ENCODE measurements at regions not wholly inside any gene's neighbourhood (a gene's known extent, or its start where the extent isn't known, plus 50 kb on each side); places are given as distances from the start of the nearest gene placed in this dataset.

DNA sequence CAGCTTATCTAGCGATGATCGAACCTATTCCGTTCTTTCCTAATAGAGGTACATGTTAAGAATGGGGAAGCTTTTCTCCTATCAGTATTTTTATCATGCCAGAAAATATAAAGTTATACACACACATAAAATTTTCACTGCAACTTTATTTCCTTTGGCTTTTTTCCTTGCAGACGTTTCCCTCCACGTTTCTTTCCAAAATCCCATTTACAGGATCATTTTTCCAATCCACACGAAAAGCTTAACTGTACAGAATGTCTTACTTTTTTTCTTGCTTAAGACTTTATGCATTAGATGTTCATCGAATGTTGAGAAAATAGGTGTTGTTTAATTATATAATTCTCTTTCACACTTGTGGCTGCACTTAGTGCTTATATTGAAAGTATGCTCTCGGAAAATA, 62.9 kb upstream of the HDGFL1 start:
- no peaks in the 10 kb centered on the region for H3K36me3 Mint-ChIP-seq (ENCODE audit: low read depth)

More for the DNA sequence above, 62.9 kb upstream of the HDGFL1 start:
- Mint-ChIP-seq H3K27me3 (ENCODE audit: insufficient read depth, low read depth, poor library complexity) (no peaks in the 10 kb centered on the region), H3K4me3 (no peak overlapping the region), H3K9me3 (no peaks in the 10 kb centered on the region), H3K27ac (no peak overlapping the region), H3K4me1 (no peaks in the 10 kb centered on the region)
- Histone ChIP-seq H3K4me2 (no peak overlapping the region), H4K20me1 (replicated peaks; ENCODE audit: insufficient read depth) (no peaks in the 10 kb centered on the region), H3K27me3 (ENCODE audit: insufficient read depth) (no peaks in the 10 kb centered on the region), H3K9me2 (ENCODE audit: insufficient read depth) (0 out of 2 replicates have a peak, but pooled peaks cover 5% of the 10 kb centered on the region), H3K79me2 (replicated peaks; ENCODE audit: insufficient read depth) (no peaks in the 10 kb centered on the region), H3K4me3 (no peak overlapping the region), H3K4me1 (ENCODE audit: insufficient read depth) (no peaks in the 10 kb centered on the region), H2AFZ (no peak overlapping the region), H3K36me3 (ENCODE audit: insufficient read depth) (no peaks in the 10 kb centered on the region), H3F3A (replicated peaks; ENCODE audit: low read depth) (no peaks in the 10 kb centered on the region), H3K27ac (ENCODE audit: low read depth) (no peak overlapping the region)
- TF ChIP-seq ZNF114 (CRISPR knock-in tag; IDR thresholded peaks at IDR 0.05) (no peak), NANOG (IDR thresholded peaks at IDR 0.05; ENCODE audit: borderline replicate concordance) (no peak), POLR2AphosphoS5 (IDR thresholded peaks at IDR 0.05; ENCODE audit: low read depth) (no peak), JUNB (IDR thresholded peaks at IDR 0.05; ENCODE audit: unreplicated experiment) (no peak), EZH2 (IDR thresholded peaks at IDR 0.05; ENCODE audit: low read depth, unreplicated experiment) (no peak), ZNF331 (CRISPR knock-in tag; IDR thresholded peaks at IDR 0.05; ENCODE audit: low read depth) (no peak), EZH2phosphoT487 (IDR thresholded peaks at IDR 0.05; ENCODE audit: unreplicated experiment) (no peak), STAT1 (IDR thresholded peaks at IDR 0.05; ENCODE audit: unreplicated experiment) (no peak), CREB1 (CRISPR knock-in tag; IDR thresholded peaks at IDR 0.05; ENCODE audit: low read depth) (no peak)
- TF ChIP-seq, protein P1, sequence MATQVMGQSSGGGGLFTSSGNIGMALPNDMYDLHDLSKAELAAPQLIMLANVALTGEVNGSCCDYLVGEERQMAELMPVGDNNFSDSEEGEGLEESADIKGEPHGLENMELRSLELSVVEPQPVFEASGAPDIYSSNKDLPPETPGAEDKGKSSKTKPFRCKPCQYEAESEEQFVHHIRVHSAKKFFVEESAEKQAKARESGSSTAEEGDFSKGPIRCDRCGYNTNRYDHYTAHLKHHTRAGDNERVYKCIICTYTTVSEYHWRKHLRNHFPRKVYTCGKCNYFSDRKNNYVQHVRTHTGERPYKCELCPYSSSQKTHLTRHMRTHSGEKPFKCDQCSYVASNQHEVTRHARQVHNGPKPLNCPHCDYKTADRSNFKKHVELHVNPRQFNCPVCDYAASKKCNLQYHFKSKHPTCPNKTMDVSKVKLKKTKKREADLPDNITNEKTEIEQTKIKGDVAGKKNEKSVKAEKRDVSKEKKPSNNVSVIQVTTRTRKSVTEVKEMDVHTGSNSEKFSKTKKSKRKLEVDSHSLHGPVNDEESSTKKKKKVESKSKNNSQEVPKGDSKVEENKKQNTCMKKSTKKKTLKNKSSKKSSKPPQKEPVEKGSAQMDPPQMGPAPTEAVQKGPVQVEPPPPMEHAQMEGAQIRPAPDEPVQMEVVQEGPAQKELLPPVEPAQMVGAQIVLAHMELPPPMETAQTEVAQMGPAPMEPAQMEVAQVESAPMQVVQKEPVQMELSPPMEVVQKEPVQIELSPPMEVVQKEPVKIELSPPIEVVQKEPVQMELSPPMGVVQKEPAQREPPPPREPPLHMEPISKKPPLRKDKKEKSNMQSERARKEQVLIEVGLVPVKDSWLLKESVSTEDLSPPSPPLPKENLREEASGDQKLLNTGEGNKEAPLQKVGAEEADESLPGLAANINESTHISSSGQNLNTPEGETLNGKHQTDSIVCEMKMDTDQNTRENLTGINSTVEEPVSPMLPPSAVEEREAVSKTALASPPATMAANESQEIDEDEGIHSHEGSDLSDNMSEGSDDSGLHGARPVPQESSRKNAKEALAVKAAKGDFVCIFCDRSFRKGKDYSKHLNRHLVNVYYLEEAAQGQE (IDR thresholded peaks at IDR 0.05; ENCODE audit: unreplicated experiment), result no peak
- TF ChIP-seq, protein P2, sequence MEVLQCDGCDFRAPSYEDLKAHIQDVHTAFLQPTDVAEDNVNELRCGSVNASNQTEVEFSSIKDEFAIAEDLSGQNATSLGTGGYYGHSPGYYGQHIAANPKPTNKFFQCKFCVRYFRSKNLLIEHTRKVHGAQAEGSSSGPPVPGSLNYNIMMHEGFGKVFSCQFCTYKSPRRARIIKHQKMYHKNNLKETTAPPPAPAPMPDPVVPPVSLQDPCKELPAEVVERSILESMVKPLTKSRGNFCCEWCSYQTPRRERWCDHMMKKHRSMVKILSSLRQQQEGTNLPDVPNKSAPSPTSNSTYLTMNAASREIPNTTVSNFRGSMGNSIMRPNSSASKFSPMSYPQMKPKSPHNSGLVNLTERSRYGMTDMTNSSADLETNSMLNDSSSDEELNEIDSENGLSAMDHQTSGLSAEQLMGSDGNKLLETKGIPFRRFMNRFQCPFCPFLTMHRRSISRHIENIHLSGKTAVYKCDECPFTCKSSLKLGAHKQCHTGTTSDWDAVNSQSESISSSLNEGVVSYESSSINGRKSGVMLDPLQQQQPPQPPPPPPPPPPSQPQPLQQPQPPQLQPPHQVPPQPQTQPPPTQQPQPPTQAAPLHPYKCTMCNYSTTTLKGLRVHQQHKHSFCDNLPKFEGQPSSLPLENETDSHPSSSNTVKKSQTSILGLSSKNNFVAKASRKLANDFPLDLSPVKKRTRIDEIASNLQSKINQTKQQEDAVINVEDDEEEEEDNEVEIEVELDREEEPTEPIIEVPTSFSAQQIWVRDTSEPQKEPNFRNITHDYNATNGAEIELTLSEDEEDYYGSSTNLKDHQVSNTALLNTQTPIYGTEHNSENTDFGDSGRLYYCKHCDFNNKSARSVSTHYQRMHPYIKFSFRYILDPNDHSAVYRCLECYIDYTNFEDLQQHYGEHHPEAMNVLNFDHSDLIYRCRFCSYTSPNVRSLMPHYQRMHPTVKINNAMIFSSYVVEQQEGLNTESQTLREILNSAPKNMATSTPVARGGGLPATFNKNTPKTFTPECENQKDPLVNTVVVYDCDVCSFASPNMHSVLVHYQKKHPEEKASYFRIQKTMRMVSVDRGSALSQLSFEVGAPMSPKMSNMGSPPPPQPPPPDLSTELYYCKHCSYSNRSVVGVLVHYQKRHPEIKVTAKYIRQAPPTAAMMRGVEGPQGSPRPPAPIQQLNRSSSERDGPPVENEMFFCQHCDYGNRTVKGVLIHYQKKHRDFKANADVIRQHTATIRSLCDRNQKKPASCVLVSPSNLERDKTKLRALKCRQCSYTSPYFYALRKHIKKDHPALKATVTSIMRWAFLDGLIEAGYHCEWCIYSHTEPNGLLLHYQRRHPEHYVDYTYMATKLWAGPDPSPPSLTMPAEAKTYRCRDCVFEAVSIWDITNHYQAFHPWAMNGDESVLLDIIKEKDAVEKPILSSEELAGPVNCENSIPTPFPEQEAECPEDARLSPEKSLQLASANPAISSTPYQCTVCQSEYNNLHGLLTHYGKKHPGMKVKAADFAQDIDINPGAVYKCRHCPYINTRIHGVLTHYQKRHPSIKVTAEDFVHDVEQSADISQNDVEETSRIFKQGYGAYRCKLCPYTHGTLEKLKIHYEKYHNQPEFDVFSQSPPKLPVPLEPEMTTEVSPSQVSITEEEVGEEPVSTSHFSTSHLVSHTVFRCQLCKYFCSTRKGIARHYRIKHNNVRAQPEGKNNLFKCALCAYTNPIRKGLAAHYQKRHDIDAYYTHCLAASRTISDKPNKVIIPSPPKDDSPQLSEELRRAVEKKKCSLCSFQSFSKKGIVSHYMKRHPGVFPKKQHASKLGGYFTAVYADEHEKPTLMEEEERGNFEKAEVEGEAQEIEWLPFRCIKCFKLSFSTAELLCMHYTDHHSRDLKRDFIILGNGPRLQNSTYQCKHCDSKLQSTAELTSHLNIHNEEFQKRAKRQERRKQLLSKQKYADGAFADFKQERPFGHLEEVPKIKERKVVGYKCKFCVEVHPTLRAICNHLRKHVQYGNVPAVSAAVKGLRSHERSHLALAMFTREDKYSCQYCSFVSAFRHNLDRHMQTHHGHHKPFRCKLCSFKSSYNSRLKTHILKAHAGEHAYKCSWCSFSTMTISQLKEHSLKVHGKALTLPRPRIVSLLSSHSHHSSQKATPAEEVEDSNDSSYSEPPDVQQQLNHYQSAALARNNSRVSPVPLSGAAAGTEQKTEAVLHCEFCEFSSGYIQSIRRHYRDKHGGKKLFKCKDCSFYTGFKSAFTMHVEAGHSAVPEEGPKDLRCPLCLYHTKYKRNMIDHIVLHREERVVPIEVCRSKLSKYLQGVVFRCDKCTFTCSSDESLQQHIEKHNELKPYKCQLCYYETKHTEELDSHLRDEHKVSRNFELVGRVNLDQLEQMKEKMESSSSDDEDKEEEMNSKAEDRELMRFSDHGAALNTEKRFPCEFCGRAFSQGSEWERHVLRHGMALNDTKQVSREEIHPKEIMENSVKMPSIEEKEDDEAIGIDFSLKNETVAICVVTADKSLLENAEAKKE (CRISPR knock-in tag; IDR thresholded peaks at IDR 0.05), result no peak
- TF ChIP-seq, protein P3, sequence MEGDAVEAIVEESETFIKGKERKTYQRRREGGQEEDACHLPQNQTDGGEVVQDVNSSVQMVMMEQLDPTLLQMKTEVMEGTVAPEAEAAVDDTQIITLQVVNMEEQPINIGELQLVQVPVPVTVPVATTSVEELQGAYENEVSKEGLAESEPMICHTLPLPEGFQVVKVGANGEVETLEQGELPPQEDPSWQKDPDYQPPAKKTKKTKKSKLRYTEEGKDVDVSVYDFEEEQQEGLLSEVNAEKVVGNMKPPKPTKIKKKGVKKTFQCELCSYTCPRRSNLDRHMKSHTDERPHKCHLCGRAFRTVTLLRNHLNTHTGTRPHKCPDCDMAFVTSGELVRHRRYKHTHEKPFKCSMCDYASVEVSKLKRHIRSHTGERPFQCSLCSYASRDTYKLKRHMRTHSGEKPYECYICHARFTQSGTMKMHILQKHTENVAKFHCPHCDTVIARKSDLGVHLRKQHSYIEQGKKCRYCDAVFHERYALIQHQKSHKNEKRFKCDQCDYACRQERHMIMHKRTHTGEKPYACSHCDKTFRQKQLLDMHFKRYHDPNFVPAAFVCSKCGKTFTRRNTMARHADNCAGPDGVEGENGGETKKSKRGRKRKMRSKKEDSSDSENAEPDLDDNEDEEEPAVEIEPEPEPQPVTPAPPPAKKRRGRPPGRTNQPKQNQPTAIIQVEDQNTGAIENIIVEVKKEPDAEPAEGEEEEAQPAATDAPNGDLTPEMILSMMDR (conservative IDR thresholded peaks at IDR 0.05; ENCODE audit: low read depth in 2 of 2), result no peak
- TF ChIP-seq, protein P4, sequence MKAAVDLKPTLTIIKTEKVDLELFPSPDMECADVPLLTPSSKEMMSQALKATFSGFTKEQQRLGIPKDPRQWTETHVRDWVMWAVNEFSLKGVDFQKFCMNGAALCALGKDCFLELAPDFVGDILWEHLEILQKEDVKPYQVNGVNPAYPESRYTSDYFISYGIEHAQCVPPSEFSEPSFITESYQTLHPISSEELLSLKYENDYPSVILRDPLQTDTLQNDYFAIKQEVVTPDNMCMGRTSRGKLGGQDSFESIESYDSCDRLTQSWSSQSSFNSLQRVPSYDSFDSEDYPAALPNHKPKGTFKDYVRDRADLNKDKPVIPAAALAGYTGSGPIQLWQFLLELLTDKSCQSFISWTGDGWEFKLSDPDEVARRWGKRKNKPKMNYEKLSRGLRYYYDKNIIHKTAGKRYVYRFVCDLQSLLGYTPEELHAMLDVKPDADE (IDR thresholded peaks at IDR 0.05), result no peak
- DNase-seq (ENCODE audit: low spot score) (no peak), ATAC-seq (no peak)

Data from GM23338 (cell line).